Stromal cell of bone marrow (primary cell): ENCODE measurements at regions not wholly inside any gene's neighbourhood (a gene's known extent, or its start where the extent isn't known, plus 50 kb on each side); places are given as distances from the start of the nearest gene placed in this dataset.
"Not testable (repeated sequence)": the region's sequence is repeated elsewhere in the genome, so short reads cannot be mapped to it uniquely, and the experiment has no call there.

Source experiments
- DNase-seq: peaks from one replicate; pipeline ENCODE4 v3.0.0-alpha.2; 2012; ENCODE audit warnings: low read depth

DNA sequence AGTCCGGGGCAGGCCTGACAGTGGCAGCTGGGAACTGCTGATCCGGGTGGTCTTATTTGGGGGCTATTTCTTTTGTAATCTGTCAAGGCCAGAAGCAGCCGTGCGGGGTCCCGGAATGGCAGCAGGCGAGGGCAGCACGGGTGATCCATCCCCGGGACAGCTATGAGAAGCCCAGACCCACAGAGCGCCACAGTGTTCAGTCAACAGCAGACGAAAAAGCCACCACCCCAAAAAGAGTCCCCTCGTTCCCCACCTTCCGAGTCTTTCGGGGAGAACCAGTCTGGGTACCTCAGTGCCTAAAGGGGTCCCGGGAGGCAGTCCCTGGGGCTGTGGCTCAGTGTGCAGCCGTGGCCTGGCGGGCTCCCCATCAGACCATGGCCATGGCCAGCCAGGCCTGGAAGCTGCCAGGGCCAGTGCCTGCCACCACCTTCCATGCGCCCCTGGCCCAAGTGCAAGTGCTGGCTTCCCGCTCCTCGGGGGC lies 125.1 kb upstream of the KCTD7 start:
- no peak for DNase-seq

GRCh38 chr7:66504131-66504530 lies 124.5 kb upstream of the KCTD7 start:
- DNase-seq, result no peak

DNA sequence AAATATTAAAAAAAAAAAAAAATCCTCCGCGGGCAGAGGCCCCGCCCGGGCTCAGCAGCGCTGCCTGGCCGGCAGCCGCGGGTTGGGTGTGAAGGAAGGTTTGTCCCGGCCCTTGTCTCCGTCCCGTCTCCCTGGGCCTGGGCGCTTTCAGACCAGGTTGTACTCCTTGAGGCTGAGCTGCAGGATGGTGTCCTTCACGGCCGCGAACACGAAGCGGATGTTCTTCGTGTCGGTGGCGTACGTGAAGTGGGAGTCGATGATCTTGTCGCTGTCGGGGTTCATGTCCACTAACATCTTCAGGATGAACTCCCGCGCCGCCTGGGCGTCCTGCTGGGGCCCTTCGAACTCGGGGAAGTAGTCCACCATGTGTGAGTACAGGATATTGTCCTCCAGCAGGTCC lies 123.7 kb upstream of the KCTD7 start:
- no peak for DNase-seq

GRCh38 chr7:66505531-66506451 lies 122.9 kb upstream of the KCTD7 start:
- DNase-seq, result no peak

DNA sequence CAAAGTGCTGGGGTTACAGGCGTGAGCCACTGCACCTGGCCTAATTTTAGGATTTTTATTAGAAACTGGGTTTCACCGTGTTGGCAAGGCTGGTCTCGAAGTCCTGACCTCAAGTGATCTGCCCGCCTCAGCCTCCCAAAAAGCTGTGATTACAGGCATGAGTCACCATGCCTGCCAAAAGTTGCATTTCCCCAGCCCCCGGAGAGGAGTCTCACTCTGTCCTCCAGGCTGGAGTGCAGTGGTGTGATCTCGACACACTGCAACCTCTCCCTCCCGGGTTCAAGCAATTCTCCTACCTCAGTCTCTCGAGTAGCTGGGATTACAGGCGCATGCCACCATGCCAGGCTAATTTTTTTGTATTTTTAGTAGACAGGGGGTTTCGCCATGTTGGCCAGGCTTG lies 122.0 kb upstream of the KCTD7 start:
- DNase-seq, result peak; percentile 7

- no peak for DNase-seq
Observed at GRCh38 chr7:66507764-66508296, 120.9 kb upstream of the KCTD7 start.

- DNase-seq, result no peak
Observed at GRCh38 chr7:66508431-66508830, 120.2 kb upstream of the KCTD7 start.

DNA sequence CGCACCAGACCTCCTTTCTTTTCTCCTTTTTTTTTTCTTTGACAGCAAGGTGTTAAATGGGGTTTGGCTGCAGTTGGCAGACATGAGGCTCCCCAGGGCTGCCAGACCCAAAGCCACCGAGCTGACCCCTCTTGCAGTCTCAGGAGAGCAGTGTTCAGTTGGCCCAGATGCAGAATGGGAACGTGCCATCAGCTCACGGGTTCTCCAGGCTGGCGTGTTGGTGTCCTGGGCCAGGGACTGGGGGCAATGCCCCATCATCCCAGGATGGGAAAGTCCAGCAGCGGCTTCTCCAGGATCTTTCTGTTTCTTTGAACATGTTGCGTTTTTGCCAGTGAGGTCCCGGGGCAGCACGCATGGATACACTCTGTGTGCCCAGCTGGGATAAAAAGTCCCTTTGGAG lies 114.6 kb upstream of the KCTD7 start:
- DNase-seq, result no peak

- no peak for DNase-seq
Observed at GRCh38 chr7:66517212-66517909, 111.3 kb upstream of the KCTD7 start.

DNA sequence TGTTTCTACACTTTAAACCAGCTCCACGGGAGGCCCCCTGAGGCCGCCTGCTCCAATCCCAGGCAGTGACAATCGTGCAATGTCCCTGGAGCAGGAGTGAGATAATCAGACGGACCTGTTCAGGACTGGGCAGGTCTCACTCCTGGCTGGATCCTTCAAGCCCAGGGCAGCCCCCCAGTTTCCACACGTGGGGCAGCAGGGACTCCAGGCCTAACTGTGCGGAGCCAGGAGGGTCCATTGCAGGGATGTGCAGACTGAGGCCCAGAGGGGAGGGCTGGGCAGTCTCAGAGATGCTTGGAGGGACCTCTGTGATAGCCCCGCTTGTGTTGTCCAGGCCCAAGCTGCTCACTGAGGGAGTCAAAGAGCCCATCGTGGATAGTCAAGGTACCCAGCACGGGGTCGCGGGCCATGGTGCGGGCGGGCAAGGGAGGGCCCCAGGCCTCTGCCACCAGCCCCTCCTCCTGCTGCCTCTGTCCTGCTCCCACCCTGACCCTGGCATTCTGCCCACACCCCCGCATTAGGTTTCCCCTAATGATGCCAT lies 110.5 kb upstream of the KCTD7 start:
- no peak for DNase-seq

DNA sequence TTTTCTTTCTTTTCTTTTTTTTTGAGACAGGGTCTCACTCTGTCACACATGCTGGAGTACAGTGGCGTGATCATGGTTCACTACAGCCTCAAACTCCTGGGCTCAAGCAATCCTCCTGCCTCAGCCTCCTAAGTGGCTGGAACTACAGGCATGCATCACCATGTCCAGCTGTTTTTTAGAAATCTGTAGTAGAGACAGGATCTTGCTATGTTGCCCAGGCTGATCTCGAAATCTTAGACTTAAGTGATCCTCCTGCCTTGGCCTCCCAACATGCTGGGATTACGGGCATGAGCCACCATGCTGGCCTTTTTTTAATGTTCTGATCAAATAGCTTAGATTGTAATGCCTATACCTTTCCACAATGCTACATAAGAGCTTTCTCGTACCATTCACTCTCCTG lies 107.0 kb upstream of the KCTD7 start:
- DNase-seq, result no peak

DNA sequence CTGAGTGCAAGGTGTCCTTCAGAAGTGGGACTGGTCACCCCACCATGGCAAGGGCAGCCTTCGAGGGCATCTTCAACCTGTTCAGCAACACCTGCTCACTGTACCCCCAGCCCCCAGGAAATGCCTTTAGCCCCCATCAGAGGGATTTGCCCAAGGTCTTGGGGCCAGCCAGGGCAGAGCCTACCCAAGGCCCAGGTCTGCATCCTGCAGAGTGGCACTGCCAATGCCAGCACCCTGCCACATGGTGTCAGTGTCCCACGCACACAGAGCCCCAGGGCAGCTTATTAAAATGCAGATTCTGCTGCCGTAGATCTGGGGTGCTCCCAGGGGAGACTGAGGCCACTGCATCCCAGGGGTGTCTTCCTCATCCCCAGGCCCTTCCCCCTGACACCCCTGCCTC lies 106.2 kb upstream of the KCTD7 start:
- DNase-seq, result no peak

GRCh38 chr7:66523409-66523808 lies 105.3 kb upstream of the KCTD7 start:
- no peak for DNase-seq

DNA sequence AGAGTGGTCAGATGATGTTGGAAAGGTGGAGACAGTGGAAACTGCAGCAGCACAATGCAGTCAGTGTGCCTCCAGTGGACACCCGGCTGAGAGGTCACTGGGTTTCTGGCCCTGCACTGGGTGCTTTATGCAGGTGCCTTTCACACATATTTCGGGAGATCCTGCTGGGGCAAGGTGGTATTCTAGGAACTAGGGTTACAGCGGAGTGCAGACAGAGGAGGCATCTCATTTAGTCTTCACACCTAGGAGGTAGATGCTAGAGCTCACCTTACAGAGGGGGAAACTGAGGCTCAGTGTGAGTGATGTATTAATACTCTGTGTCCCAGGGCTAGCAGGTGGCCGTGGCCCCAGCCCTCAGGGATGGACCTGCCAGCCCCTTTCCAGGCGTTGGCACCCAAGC lies 103.9 kb upstream of the KCTD7 start:
- DNase-seq, result no peak

DNA sequence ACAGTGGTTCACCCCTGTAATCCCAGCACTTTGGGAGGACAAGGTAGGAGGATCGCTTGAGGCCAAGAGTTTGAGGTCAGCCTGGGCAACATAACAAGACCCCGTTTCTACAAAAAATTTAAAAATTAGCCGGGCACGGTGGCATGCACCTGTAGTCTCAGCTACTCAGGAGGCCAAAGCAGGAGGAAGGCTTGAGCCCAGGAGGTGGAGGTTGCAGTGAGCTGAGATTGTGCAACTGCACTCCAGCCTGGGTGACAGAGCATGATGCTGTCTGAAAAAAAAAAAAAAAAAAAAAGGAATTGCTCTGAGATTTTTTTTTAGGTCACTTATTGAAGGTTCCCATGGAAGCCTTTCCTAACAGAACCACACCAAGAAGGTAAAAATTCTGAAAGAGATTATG lies 101.9 kb upstream of the KCTD7 start:
- DNase-seq, result not testable (repeated sequence)

- no peak for DNase-seq
Observed at GRCh38 chr7:66528652-66529051, 100.0 kb upstream of the KCTD7 start.

GRCh38 chr7:66529883-66530610 lies 98.6 kb upstream of the KCTD7 start:
- no peak for DNase-seq

DNA sequence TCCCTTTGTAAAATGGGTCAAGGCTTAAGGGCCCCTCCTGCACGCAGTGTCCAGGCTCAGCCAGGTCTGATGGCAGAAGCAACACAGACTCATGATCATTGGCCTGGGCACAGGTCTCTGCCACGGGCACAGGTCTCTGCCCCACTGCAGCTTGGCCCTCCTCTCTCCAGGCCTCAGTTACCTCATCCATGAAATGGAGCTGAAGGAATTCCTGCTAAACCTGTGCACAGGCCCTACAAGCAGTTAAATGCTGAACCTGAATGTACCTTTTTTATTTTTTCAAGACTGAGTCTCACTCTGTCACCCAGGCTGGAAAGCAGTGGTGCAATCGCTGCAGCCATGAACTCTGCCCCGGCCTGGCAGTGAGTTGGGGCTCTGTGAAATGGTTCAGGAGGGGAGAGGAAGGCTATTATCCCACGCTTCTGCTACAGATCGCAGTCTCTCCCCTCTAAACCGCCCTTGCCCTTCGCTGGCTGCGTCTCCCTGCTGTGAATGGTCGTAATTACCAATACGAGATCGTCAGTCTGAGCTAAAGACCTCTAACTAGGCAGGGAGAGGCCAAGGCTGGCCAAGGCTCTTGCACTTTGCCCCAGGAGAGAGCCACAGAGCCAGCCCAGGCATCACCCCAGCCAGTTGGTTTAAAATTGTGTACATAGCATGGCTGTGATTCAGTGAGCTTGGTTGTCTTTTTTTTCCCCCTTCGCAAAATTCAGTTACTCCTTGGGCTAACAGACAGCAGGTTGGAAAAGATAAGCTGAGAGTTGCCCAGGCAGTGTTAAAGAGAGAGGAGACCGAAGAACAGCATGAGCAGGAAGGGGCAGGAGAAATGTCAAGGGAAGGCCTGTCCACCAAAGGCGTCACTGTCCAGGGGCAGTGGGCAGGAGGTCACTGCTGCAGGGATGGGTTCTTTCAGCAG lies 93.0 kb upstream of the KCTD7 start:
- no peak for DNase-seq

GRCh38 chr7:66537380-66537779 lies 91.3 kb upstream of the KCTD7 start:
- no peak for DNase-seq

GRCh38 chr7:66537876-66538275 lies 90.8 kb upstream of the KCTD7 start:
- no peak for DNase-seq

DNA sequence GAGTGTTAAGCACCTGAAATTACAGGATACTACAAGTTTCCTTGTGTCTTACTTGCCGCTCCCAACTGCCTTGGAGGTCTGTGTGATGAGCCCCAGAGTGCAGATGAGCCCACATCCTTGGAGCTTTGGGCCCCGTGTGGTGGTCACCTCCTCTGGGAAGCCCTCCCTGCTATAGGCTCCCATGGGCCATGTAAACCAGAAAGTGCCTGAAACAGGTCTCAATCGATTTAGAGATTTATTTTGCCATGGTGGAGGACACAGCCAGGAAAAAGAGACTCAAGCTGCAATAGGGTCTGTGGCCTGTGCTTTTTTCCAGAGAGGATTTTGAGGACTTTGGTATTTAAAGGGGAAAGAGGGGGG lies 89.4 kb upstream of the KCTD7 start:
- DNase-seq, result no peak
